Activated gamma-delta T cell treated with anti-CD3 and anti-CD28 coated beads, Interleukin-2, amount 50 U/mL, for 16 hours (primary cell): ENCODE measurements at regions not wholly inside any gene's neighbourhood (a gene's known extent, or its start where the extent isn't known, plus 50 kb on each side); places are given as distances from the start of the nearest gene placed in this dataset.
"Not testable (repeated sequence)": the region's sequence is repeated elsewhere in the genome, so short reads cannot be mapped to it uniquely, and the experiment has no call there.

Source experiments
- DNase-seq: peaks from one replicate; pipeline ENCODE4 v3.0.0-alpha.2; 2020; ENCODE audit warnings: low read depth

DNA sequence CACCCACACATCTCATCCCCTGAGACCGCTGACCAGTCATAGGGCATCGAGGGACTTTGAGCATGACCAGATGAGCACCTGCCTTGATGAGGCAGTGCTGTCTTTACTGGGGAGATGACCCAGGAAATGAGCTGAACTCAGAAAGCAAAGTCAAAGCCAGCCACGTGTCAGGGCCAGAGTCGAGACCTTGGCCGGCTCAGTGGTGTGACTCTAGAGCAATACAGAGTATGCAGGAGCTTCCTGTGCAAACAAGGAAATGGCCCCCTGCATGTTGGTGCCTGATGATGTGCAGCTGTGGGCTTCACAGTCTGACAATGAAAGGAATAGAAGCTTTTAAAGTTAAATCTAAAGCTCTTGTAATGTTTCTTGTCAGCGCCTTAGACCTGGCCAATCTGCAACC is 332.9 kb downstream of the PCNX1 start:
- no peak for DNase-seq

DNA sequence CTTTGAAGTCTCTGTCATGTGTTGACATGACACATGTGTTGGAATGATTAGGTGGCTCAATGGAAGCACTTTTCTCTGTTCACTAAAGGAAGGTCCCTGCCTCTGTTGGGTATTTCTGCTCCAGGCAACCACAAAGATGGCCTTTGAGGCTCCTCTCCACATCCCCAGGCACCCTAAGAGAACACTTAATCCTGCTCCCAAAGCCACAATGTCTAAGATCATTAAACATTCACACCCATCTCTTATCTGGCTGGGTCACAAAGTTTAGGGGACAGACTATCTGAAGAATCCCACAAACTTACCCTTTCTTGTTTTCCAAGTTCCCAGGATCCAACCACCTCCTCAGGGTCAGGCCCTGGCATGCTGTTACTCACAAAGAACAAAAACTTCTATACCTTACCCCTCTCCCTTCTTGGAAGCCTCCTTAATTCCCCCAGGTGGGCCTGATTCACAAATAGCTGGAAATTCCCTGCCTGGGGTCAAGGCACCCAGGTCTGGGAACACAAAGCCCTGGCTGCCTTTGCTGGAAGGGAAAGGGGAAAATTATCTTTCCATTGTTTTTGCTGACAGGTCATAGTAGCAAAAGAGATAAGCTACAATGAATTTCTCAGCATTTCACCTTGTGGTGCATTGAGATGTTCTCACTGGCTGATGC is 333.7 kb downstream of the PCNX1 start:
- DNase-seq, result no peak

DNA sequence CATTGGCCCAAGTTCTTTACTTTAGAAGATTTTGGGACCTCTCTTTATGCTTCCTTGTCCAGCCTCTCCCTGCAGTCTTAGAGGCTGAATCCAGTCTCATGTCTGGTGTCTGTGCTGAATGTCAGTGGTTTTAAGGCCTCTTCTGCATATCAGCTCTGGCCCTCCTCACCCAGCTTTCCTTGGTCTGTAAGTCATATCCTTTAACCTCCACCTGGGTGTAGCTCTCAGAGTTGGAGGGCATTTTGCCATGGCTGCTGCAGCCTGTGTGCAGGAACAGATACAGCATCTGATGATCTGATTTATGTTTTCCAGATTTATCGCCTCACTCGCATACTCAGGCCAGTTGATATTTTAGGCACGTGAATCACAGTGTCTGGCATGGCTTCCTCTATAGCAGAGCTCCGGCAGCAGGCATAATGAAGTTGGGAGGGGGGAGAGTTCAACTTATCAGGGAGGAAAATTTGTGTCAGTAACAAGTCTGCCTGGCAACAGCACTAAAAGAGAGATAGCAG is 335.0 kb downstream of the PCNX1 start:
- DNase-seq, result no peak

DNA sequence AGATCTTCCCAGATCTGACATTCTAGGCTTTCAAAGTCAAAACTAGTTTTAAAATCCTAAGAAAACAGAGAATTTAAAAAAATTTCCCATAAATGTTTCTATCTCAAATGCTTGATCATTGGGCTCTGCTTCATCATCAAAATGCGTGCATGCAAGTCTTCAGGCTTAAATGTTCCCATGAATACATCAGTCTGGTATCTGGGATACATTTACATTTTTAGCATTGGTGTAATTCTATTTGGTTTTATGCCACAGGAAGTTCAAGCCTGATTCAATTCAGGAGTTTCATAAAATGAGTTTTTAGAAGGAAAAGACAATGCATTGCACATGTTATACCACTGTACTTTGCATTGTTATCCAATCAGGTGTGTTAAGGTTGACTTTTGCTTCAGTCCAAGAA is 336.4 kb downstream of the PCNX1 start:
- no peak for DNase-seq

DNA sequence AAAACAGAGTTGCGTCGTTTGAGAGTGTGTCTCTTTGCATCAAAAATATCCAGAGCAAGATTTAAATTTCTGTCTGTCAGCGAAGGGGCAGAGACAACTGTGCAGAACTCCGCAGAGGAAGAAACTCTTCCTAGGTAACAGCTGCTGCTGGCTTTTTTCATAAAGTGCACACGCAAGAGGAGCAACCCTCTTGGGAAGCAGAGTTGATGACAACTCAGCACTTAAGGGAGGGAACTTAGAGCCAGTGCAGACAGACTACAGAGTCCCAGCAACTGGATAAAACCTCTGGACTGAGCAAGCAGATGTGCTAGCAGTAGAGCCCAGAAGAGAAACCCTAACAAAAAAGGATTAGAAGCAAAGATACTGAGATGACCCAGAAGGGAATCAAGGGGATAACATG is 337.1 kb downstream of the PCNX1 start:
- no peak for DNase-seq

DNA sequence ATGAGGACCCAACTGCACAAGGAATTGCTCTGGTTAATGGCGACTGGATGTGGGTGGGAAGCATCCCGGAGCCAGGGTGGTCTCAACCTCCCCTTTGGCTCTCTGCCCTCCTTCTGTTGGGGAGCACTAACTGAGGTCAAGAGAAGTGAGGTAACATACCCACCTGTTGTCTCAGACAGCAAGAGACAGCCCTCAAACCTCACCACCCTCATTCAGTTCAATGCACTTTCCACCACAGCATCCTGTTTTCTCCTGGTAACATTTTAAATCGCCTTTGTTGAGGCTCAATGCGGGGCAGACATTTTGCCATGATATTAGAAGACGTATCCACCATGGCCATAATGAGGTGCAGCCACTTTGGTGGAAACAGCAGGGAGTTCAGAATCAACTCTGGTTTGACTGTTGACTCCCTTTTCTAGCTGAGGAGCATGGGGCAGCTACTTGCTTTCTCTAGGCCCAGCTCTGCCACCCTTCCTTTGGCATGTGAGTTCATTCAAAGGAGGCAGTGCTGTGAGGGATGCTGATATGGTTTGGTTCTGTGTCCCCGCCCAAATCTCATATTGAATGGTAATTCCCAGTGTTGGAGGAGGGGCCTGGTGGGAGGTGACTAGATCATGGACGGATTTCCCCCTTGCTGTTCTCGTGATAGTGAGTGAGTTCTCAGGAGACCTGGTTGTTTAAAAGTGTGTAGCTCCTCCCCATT is 338.6 kb downstream of the PCNX1 start:
- DNase-seq, result no peak

DNA sequence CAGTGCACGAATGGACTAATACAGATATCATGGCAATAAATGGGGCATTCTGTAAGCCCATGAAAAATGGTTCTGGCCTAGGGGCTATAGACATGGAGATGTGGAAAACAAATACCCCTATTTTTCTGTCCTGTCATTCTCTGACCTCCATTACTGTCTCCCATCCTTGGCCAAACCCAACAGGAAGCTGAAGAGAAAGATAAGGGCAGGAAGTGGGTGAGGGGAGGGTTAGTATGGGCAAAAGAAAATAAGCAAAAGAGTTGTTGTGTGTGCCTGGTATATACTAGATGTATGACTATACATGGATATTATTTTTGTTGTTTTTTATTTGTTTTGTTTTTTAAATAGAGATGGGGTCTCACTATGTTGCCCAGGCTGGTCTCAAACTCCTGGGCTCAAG is 339.3 kb downstream of the PCNX1 start:
- DNase-seq, result no peak

DNA sequence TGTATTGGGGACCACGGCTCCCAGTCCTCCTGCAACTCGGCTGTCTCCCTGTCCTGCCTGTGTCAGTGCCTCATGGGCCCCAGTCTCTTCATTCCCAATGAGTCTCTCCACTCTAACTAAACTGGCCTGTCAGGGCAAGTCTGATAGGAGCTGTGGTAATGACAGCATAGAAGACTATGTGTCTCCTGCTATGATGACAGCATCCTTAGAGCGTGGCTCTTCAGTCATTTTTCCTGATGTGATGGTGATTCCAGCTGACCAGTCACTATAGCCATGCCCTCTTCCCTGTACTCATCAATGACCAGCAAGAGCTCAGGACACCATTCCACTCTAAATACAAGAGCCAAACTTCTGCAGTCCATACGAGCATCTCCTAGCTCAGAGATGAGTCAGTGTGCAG is 339.8 kb downstream of the PCNX1 start:
- no peak for DNase-seq

DNA sequence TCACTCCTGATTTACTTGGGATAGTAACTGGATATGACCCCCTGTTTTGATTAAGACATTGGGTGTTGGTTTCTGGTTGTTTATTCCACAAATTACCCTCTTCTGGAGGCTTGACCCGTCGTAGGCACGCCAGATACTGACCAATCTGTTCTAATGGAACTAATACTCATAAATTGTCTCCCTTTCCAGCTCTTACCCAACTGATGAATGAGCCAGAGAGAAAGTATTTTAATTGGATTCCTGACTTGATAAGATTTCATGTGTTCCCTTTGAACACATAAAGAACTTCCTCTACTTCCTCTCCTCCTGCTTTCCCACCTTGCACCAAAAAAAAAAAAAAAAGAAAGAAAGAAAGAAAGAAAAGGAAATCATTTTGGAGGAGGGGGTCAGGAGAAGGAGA is 340.9 kb downstream of the PCNX1 start:
- DNase-seq, result no peak

DNA sequence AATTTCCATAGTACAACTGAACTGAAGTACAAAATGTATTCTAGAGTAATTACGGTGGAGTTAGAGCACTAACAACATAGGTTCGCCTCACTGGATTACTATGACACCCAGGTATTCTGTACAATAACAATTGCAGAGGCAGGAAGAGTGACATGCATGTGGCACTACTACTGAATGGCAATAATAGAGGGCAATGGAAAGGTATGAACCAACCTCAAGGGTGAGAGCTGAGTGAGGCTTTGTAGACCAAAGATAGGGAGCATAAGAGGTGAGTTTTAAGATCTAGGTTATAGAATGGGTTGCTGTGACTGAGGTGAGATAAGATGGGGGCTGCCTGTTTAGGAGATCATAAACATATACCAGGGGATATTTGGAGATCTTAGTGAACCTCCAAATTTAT is 343.1 kb downstream of the PCNX1 start:
- DNase-seq, result no peak

DNA sequence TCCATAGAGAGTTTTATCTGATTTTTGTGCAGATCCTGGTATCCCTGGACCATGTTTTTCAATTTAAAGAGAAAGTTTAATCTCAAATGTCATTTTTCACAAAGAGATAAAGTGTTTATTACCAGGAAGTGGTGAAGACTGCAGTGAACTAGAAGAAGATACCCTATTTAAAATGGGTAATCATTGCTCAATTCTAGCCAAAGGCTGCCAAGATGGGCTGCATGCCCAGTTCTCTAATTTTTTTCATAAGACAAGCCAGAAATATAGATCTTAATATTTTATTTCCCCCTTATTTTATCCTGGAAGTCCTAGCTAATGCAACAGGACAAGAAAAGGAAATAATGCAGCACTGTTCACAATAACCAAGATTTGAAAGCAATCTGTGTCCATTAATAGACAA is 343.5 kb downstream of the PCNX1 start:
- DNase-seq, result no peak

DNA sequence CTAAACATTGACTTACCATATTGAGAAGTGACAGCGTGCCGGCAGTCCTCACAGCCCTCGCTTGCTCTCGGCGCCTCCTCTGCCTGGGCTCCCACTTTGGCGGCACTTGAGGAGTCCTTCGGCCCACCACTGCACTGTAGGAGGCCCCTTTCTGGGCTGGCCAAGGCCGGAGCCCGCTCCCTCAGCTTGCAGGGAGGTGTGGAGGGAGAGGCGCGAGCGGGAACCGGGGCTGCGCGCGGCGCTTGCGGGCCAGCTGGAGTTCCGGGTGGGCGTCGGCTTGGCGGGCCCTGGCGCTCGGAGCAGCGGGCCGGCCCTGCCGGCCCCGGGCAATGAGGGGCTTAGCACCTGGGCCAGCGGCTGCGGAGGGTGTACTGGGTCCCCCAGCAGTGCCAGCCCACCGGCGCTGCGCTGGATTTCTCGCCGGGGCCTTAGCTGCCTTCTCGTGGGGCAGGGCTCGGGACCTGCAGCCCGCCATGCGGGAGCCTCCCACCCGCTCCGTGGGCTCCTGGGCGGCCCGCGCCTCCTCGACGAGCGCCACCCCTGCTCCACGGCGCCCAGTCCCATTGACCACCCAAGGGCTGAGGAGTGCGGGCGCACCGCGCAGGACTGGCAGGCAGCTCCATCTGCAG is 346.9 kb downstream of the PCNX1 start:
- DNase-seq, result not testable (repeated sequence)

DNA sequence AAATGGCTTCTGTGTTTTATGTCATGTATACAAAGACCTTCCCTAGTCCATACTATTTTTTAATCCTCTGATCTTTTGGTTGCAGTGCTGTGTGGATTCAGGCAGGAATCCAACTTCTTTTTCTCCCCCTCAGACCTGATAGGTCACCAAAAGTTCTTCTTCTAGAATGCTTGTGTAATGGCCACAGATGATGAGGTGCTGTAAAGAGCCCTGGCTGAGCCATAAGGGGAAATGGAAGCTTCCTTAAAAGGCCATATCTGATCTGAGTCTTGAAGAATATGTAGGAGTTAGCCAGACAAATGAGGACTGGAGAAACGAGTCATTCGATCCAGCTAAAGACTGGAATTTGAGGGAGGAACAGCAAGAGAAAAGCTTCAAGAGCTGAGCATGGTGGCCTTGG is 353.9 kb downstream of the PCNX1 start:
- DNase-seq, result no peak

DNA sequence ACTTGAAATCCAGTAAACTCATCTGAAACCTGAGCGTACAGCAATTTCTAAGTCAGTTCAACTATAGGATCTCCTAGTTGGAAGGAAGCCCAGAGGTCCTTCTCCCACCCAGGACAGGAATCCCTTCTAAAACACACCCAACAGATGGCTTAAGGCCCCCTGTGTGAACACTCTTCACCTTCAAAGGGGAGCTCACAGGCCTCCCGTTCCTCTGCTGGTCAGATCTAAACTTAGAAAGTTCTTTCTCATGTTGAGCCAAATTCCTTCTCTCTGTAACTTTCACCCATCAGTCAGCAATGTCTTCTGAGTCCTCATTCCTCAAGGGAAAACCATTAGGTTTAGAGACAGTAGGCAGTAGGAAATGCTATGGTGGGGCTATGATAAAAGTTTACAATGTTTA is 355.2 kb downstream of the PCNX1 start:
- DNase-seq, result no peak

DNA sequence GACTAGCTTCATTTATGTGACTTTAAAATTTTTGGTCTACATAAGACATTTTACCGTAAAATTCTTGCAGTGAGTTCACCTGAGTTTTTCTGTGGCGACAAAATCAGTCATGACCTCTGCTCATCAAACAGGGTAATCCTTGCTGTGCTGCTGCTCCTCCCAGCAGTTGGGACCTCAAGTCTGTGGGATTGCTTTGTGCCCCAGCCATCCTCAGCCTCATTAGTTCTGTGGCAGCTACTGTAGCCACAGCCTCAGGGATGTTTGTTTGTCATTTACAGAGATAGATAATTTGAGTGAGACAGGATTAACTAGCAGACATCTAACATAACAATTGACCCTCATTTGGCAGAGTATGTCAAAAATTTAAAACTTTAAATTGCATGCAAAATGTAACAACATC is 357.0 kb downstream of the PCNX1 start:
- no peak for DNase-seq

DNA sequence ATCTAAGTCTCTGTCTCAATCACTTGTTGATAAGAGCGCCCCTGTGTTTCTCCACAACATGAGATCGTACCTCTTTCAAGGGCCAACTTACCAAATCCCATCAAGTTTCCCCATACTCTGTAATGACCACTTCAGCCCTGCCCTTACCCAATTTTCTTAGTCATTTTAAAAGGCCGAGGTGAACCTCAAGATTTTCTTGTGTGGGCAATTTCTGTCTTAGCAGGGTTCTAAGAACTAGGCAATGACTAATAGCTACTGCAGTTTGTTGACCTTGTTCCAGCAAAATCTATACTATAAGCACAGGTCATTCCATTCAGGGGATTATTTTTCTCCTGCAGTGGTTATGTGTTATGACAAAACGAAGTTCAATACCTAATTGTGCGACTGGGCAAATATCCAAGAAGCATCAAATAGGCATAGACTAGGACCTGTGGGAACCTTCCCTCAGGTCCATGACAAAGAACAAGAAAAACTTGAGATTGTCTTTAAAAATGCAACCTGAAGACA is 359.8 kb downstream of the PCNX1 start:
- no peak for DNase-seq

DNA sequence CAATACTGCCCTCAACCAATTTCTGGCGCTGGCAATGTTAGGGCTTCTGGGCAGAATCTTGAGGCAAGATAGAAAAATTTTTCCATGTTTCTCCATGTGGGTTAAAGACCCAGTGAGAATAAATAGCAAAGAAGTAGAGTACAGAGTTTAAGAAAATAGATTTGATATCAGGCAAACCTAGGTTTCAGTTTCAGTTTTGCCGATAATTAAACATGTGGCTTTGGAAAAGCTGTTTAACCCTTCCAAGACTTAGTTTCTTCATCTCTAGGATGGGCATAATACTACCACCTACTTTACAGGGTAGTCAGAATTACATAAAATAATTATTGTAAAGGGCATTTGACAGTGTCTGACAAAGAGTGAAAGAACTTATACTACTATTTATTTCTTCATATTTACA is 360.4 kb downstream of the PCNX1 start:
- no peak for DNase-seq

DNA sequence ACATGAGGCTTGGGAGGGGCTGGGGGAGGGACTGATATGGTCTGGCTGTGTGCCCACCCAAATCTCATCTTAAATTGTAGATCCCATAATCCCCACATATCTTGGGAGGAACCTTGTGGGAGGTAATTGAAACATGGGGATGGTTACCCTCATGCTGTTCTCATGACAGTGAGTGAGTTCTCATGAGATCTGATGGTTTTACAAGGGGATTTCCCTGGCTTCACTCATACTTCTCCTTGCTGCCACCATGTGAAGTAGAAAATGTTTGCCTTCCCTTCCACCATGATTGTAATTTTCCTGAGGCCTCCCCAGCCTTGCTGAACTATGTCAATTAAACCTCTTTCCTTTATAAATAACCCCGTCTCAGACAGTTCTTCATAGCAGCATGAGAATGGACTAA is 362.9 kb downstream of the PCNX1 start:
- DNase-seq, result no peak

DNA sequence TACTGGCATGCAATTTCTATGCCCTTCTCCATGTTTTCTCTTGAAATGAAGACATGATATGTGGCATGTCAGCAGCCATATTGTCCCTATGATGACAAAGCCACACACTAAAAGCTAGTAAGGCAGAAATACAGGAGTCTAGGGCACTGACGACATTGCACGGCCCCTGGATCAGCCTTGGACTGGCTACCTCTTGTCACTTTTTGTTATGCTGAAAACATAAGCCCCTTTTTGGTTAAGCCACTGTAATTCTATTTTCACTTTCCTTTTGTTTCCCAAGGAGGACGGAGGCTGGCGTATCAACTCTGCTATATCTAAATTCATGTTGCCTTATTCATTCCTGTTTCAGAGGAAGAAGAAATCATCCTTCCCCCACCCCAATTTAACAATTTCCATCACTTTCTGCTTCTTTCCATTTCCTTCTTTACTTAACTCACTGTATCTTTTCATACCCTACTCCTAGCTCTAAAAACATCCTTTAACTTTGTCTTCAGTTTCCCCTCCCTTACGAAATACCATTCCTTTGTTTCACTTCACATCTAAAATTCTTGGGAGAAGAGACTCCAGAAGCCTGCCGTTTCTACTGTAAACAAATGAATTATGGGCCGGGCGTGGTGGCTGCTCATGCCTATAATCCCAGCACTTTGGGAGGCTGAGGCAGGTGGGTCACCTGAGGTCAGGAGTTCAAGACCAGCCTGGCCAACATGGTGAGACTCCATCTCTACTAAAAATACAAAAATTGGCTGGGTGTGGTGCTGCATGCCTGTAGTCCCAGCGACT is 364.1 kb downstream of the PCNX1 start:
- no peak for DNase-seq

DNA sequence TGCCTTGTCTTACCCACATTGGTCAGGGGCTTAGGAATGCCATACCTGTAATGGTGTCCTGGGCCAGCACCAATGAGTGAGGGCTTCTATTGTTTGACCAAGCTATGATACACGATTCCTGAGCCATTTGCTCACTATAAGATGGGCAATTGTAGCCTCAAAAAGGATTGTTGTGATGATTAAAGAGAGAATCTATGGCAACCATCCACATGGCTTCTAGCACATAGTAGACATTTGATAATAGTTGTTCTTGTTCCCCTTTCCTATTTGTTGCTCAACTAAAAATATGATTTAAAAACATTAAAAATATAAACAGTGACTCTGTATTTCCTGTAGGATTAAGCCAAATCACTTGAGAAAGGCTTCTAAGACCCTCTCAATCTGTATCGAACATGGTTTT is 366.1 kb downstream of the PCNX1 start:
- no peak for DNase-seq

DNA sequence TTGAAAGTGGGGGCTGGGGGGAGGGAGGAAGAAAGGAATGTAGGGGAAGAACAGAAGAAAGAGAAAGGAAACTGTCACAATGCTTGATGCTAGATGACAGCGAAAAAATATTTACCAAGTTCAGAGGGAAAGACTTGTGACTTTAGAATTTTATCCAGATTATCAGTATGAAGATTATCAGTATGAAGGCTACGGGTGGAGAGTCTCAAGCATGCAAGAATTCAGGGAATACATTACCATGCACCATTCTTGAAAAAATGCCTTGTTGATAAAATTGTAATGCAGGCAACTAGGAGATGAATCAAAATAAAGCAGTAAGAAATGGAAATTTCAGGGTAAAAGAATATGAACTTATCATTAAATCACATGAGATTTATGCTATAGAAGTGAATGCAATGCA is 376.8 kb downstream of the PCNX1 start:
- no peak for DNase-seq

DNA sequence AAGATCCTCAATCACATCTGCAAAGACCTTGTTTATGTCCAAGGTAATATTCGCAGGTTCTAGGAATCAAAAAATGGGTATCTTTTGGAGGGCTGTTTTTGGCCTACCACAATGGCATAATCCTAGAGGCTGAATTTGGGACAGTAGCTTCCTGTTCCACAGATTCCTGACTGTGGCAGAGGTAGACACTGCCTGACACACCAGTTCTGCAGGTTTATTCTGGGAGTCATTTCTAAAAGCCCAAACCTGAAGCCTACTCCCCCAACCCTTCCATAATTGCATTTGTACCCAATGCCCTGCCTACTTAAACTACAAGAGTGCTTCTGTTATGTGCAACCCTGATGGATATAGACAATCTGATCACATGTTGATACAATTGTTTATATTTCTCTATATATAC is 378.9 kb downstream of the PCNX1 start:
- no peak for DNase-seq

DNA sequence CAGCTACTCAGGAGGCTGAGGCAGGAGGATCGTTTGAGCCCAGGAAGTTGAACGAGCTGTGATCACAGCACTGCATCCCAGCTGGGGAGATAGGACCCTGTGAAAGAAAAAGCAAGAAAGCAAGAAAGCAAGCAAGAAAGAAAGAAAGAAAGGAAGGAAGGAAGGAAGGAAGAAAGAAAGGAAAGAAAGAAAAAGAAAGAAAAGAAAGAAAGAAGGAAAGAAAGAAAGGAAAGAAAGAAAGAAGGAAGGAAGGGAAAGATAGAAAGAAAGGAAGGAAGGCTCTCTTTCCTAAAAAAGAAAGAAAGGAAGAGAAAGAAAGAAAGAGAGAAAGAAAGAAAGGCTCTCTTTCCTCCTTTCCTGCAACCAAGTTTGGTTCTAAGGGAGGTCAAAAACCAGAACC is 380.3 kb downstream of the PCNX1 start:
- no peak for DNase-seq
